Upper lobe of left lung (tissue), 4 donors: ENCODE measurements at regions not wholly inside any gene's neighbourhood (a gene's known extent, or its start where the extent isn't known, plus 50 kb on each side); places are given as distances from the start of the nearest gene placed in this dataset.
A peak's percentile ranks its signal among the peaks of the same experiment; 100 is the strongest.

Experiments
- POLR2AphosphoS5 ChIP-seq, 2 donors: sonication (generic); formaldehyde crosslinking; IDR thresholded peaks; one replicate each; pipeline ENCODE4 v1.5.1; 2017; ENCODE audit warnings: antibody characterized with exemption in 2 of 2
- TF ChIP-seq, protein P1 (sequence below), 6 experiments: fragments of 450-650 bp in 4 of 6; fragments of 200-600 bp in 2 of 6; sonication (generic) in 2 of 6; IDR thresholded peaks; one replicate each; pipeline ENCODE4 v1.5.1; 2016 to 2019; ENCODE audit warnings: antibody characterized with exemption in 6 of 6

DNA sequence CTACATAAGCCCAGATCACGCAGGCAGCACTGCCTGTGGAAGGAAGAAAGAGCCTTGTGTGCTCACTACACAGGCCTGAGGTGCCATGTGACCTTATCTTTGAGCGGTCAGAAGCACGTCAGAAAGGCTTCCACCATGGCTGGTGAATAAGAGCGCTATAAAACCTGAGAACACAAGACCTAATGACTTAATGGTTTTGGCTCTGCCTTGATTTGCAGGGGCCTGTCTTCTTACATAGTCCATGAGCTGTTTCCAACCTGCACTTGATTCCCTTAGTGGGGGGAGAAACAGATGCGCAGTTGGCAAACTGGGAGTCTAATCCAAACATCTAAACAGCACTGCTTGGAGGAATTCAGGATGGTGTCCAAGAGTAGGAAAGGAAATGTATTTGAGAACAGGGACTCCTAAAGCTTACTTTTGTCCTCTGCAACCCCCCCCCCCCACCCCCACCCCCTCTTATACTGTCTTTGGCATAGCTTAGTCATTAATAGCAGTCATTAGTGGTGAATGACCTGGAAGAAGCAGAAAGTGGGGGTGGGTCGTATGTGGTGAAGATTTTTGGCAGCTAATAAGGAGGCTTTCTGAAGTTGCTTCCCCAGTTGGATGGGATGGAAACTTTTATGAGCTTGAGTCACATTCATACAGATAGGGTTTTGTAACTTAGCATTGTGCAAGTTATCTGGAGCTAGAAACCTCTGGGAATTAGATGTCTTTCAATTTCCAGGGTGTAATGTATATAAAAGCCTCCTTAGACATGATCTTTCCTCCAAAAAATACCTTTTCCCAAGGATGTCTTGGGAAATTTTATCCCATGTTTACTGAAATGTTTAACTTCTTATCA lies 454.1 kb downstream of the MEIS1 start:
- peak in 1 of 2 donors; percentile 4 for TF ChIP-seq POLR2AphosphoS5 (IDR thresholded peaks at IDR 0.05)
- TF ChIP-seq, protein P1, sequence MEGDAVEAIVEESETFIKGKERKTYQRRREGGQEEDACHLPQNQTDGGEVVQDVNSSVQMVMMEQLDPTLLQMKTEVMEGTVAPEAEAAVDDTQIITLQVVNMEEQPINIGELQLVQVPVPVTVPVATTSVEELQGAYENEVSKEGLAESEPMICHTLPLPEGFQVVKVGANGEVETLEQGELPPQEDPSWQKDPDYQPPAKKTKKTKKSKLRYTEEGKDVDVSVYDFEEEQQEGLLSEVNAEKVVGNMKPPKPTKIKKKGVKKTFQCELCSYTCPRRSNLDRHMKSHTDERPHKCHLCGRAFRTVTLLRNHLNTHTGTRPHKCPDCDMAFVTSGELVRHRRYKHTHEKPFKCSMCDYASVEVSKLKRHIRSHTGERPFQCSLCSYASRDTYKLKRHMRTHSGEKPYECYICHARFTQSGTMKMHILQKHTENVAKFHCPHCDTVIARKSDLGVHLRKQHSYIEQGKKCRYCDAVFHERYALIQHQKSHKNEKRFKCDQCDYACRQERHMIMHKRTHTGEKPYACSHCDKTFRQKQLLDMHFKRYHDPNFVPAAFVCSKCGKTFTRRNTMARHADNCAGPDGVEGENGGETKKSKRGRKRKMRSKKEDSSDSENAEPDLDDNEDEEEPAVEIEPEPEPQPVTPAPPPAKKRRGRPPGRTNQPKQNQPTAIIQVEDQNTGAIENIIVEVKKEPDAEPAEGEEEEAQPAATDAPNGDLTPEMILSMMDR (IDR thresholded peaks at IDR 0.05): no peak
